ENCODE measurements at regions not wholly inside any gene's neighbourhood (a gene's known extent, or its start where the extent isn't known, plus 50 kb on each side); places are given as distances from the start of the nearest gene placed in this dataset.

GRCh38 chr11:70505331-70505731 lies 107.0 kb downstream of the CTTN start:
- ChIA-PET POLR2A (no interaction called here), CTCF (interaction anchor here (1.0 kb wide), 1 partner anchor 14 kb away, joined by 3 read pairs; no protein-coding TSS in a partner anchor)
- DNase-seq, result no peak
- Mint-ChIP-seq H3K27me3 (no peaks in the 10 kb centered on the region), H3K9me3 (no peaks in the 10 kb centered on the region), H3K4me1 (no peaks in the 10 kb centered on the region), H3K36me3 (ENCODE audit: low read depth) (no peaks in the 10 kb centered on the region), H3K4me3 (no peak overlapping the region), H3K27ac (no peak overlapping the region)

GRCh38 chr11:70505761-70506657 lies 107.7 kb downstream of the CTTN start:
- H3K27ac Mint-ChIP-seq, result no peak overlapping the region
- no peak overlapping the region for H3K4me3 Mint-ChIP-seq
- no peak for DNase-seq
- H3K36me3 Mint-ChIP-seq (ENCODE audit: low read depth), result no peaks in the 10 kb centered on the region
- ChIA-PET POLR2A (no interaction called here), CTCF (interaction anchor here (1.0 kb wide), 1 partner anchor 13 kb away, joined by 3 read pairs; no protein-coding TSS in a partner anchor)
- H3K4me1 Mint-ChIP-seq, result no peaks in the 10 kb centered on the region
- no peaks in the 10 kb centered on the region for H3K27me3 Mint-ChIP-seq
- no peaks in the 10 kb centered on the region for H3K9me3 Mint-ChIP-seq

GRCh38 chr11:70506658-70506970 lies 108.3 kb downstream of the CTTN start:
- ChIA-PET POLR2A (no interaction called here), CTCF (interaction anchor here (1.0 kb wide), 1 partner anchor 13 kb away, joined by 3 read pairs; no protein-coding TSS in a partner anchor)
- Mint-ChIP-seq H3K4me3 (no peak overlapping the region), H3K27me3 (no peaks in the 10 kb centered on the region), H3K36me3 (ENCODE audit: low read depth) (no peaks in the 10 kb centered on the region), H3K27ac (no peak overlapping the region), H3K4me1 (no peaks in the 10 kb centered on the region), H3K9me3 (no peaks in the 10 kb centered on the region)
- DNase-seq, result no peak

- no peak overlapping the region for H3K27ac Mint-ChIP-seq
- no peak overlapping the region for H3K4me3 Mint-ChIP-seq
- peaks cover 1% of the 10 kb centered on the region for H3K9me3 Mint-ChIP-seq
- no peaks in the 10 kb centered on the region for H3K27me3 Mint-ChIP-seq
- DNase-seq, result no peak
- POLR2A ChIA-PET, result no interaction called here
- H3K36me3 Mint-ChIP-seq (ENCODE audit: low read depth), result no peaks in the 10 kb centered on the region
- H3K4me1 Mint-ChIP-seq, result no peaks in the 10 kb centered on the region
- CTCF ChIA-PET, result no interaction called here
These were observed 108.7 kb downstream of the CTTN start for GRCh38 chr11:70506986-70507385.

GRCh38 chr11:70507466-70508230 lies 109.3 kb downstream of the CTTN start:
- peaks cover 8% of the 10 kb centered on the region for H3K9me3 Mint-ChIP-seq
- H3K36me3 Mint-ChIP-seq (ENCODE audit: low read depth), result no peaks in the 10 kb centered on the region
- ChIA-PET CTCF (no interaction called here), POLR2A (interaction anchor here (0.6 kb wide), 1 partner anchor 1599 kb away, joined by 3 read pairs; no protein-coding TSS in a partner anchor)
- H3K4me3 Mint-ChIP-seq, result no peak overlapping the region
- no peak for DNase-seq
- H3K27ac Mint-ChIP-seq, result no peak overlapping the region
- H3K4me1 Mint-ChIP-seq, result no peaks in the 10 kb centered on the region
- H3K27me3 Mint-ChIP-seq, result no peaks in the 10 kb centered on the region

- H3K9me3 Mint-ChIP-seq, result peaks cover 13% of the 10 kb centered on the region
- POLR2A ChIA-PET, result interaction anchor here (0.6 kb wide), 1 partner anchor 1598 kb away, joined by 3 read pairs; no protein-coding TSS in a partner anchor
- H3K4me3 Mint-ChIP-seq, result no peak overlapping the region
- H3K36me3 Mint-ChIP-seq (ENCODE audit: low read depth), result no peaks in the 10 kb centered on the region
- CTCF ChIA-PET, result no interaction called here
- no peaks in the 10 kb centered on the region for H3K27me3 Mint-ChIP-seq
- H3K27ac Mint-ChIP-seq, result no peak overlapping the region
- no peaks in the 10 kb centered on the region for H3K4me1 Mint-ChIP-seq
- no peak for DNase-seq
These were observed 109.8 kb downstream of the CTTN start for GRCh38 chr11:70508231-70508480.

- no peak overlapping the region for H3K27ac Mint-ChIP-seq
- POLR2A ChIA-PET, result no interaction called here
These were observed 111.1 kb downstream of the CTTN start for GRCh38 chr11:70509476-70509875.

GRCh38 chr11:70510106-70510505 lies 111.8 kb downstream of the CTTN start:
- no peak for DNase-seq

More at GRCh38 chr11:70509476-70509875, 111.1 kb downstream of the CTTN start:
- Mint-ChIP-seq H3K27me3 (no peaks in the 10 kb centered on the region), H3K36me3 (ENCODE audit: low read depth) (no peaks in the 10 kb centered on the region), H3K9me3 (peaks cover 16% of the 10 kb centered on the region), H3K4me3 (no peak overlapping the region), H3K4me1 (no peaks in the 10 kb centered on the region)
- DNase-seq, result no peak
- CTCF ChIA-PET, result interaction anchor here (0.9 kb wide), 1 partner anchor 10 kb away, joined by 3 read pairs; no protein-coding TSS in a partner anchor

GRCh38 chr11:70510571-70510970 lies 112.2 kb downstream of the CTTN start:
- H3K9me3 Mint-ChIP-seq, result peaks cover 16% of the 10 kb centered on the region
- no peak overlapping the region for H3K27ac Mint-ChIP-seq
- H3K4me3 Mint-ChIP-seq, result no peak overlapping the region
- H3K4me1 Mint-ChIP-seq, result no peaks in the 10 kb centered on the region
- ChIA-PET POLR2A (no interaction called here), CTCF (no interaction called here)
- H3K36me3 Mint-ChIP-seq (ENCODE audit: low read depth), result no peaks in the 10 kb centered on the region
- no peak for DNase-seq
- no peaks in the 10 kb centered on the region for H3K27me3 Mint-ChIP-seq

More at GRCh38 chr11:70510106-70510505, 111.8 kb downstream of the CTTN start:
- POLR2A ChIA-PET, result no interaction called here
- no peak overlapping the region for H3K4me3 Mint-ChIP-seq
- no peaks in the 10 kb centered on the region for H3K4me1 Mint-ChIP-seq
- H3K27me3 Mint-ChIP-seq, result no peaks in the 10 kb centered on the region
- CTCF ChIA-PET, result no interaction called here
- H3K36me3 Mint-ChIP-seq (ENCODE audit: low read depth), result no peaks in the 10 kb centered on the region
- no peak overlapping the region for H3K27ac Mint-ChIP-seq
- H3K9me3 Mint-ChIP-seq, result peaks cover 16% of the 10 kb centered on the region

GRCh38 chr11:70511345-70511744 lies 113.0 kb downstream of the CTTN start:
- Mint-ChIP-seq H3K36me3 (ENCODE audit: low read depth) (no peaks in the 10 kb centered on the region), H3K9me3 (peaks cover 16% of the 10 kb centered on the region), H3K4me3 (no peak overlapping the region), H3K4me1 (no peaks in the 10 kb centered on the region), H3K27me3 (peaks cover 3% of the 10 kb centered on the region), H3K27ac (no peak overlapping the region)
- ChIA-PET POLR2A (no interaction called here), CTCF (no interaction called here)
- DNase-seq, result no peak

- Mint-ChIP-seq H3K27ac (no peak overlapping the region), H3K27me3 (peaks cover 3% of the 10 kb centered on the region), H3K36me3 (ENCODE audit: low read depth) (no peaks in the 10 kb centered on the region), H3K4me3 (no peak overlapping the region), H3K9me3 (peaks cover 16% of the 10 kb centered on the region), H3K4me1 (no peaks in the 10 kb centered on the region)
- no peak for DNase-seq
- POLR2A ChIA-PET, result no interaction called here
- CTCF ChIA-PET, result no interaction called here
These were observed 114.4 kb downstream of the CTTN start for GRCh38 chr11:70512716-70513115.

- Mint-ChIP-seq H3K27ac (no peak overlapping the region), H3K36me3 (ENCODE audit: low read depth) (no peaks in the 10 kb centered on the region), H3K9me3 (peaks cover 13% of the 10 kb centered on the region), H3K4me3 (no peak overlapping the region), H3K4me1 (no peaks in the 10 kb centered on the region), H3K27me3 (peaks cover 19% of the 10 kb centered on the region)
- DNase-seq, result no peak
- ChIA-PET POLR2A (no interaction called here), CTCF (no interaction called here)
These were observed 118.9 kb downstream of the CTTN start for GRCh38 chr11:70517203-70517602.

GRCh38 chr11:70517988-70518907 lies 119.9 kb downstream of the CTTN start:
- H3K27ac Mint-ChIP-seq, result no peak overlapping the region
- H3K4me3 Mint-ChIP-seq, result no peak overlapping the region
- POLR2A ChIA-PET, result interaction anchor here (0.5 kb wide), 1 partner anchor 617 kb away, joined by 3 read pairs; no protein-coding TSS in a partner anchor
- no peaks in the 10 kb centered on the region for H3K4me1 Mint-ChIP-seq
- peaks cover 3% of the 10 kb centered on the region for H3K9me3 Mint-ChIP-seq
- CTCF ChIA-PET, result no interaction called here
- peaks cover 22% of the 10 kb centered on the region for H3K27me3 Mint-ChIP-seq
- no peaks in the 10 kb centered on the region for H3K36me3 Mint-ChIP-seq (ENCODE audit: low read depth)
- no peak for DNase-seq
